SK-N-SH (cell line): ENCODE measurements at regions not wholly inside any gene's neighbourhood (a gene's known extent, or its start where the extent isn't known, plus 50 kb on each side); places are given as distances from the start of the nearest gene placed in this dataset.

ENCODE experiments used
- CTCF ChIA-PET: fragments of 300-600, 350-600 bp; formaldehyde crosslinking; extraction: SDS; loops from one replicate; lab custom pipeline; 2021; lab: Yijun Ruan, JAX
- POLR2A ChIA-PET: fragments of 350-600 bp; sonication (Branson Sonifier 250); formaldehyde crosslinking; extraction: SDS; loops from one replicate; lab custom pipeline; 2020; ENCODE audit warnings: antibody characterized with exemption, inconsistent platforms; lab: Yijun Ruan, JAX
- DNase-seq: peaks from one replicate; pipeline ENCODE4 v3.0.0; 2012
- H2AFZ ChIP-seq: fragments of 200-600 bp; sonication (generic); 2 replicates; pipeline ENCODE4 v1.8.1; 2016; ENCODE audit warnings: antibody characterized with exemption, mild to moderate bottlenecking, low read depth
- H3F3A ChIP-seq: fragments of 200-600 bp; sonication (generic); replicated peaks from 2 replicates; pipeline ENCODE3; 2016; ENCODE audit warnings: antibody characterized with exemption, mild to moderate bottlenecking; ENCODE audit not compliant: insufficient read depth
- H3K27ac ChIP-seq, 2 experiments: fragments of 200-500 bp in 1 of 2; fragments of 200-600 bp in 1 of 2; sonication (Bioruptor generic) in 1 of 2; sonication (generic), shearing (Covaris generic) in 1 of 2; 2 replicates each; pipeline versions ENCODE4 v1.5.1 to v1.6.1; 2014 to 2016; ENCODE audit warnings: low read depth in 2 of 2, inconsistent platforms in 1 of 2, low read length in 1 of 2, mild to moderate bottlenecking in 1 of 2, mixed read lengths in 1 of 2
- H3K27me3 ChIP-seq: fragments of 200-600 bp; sonication (generic), shearing (Covaris generic); 2 replicates; pipeline ENCODE4 v1.6.1; 2016; ENCODE audit warnings: mixed run types; ENCODE audit not compliant: insufficient read depth
- H3K36me3 ChIP-seq, 2 experiments: fragments of 200-500 bp in 1 of 2; fragments of 200-600 bp in 1 of 2; sonication (Bioruptor generic) in 1 of 2; sonication (generic) in 1 of 2; replicated peaks in 1 of 2; 2 replicates each; pipeline versions ENCODE3 to v1.5.1; 2014 to 2016; ENCODE audit warnings: low read length in 1 of 2, mild to moderate bottlenecking in 1 of 2; ENCODE audit not compliant: insufficient read depth in 2 of 2, control insufficient read depth in 1 of 2
- H3K4me1 ChIP-seq, 2 experiments: fragments of 200-500 bp in 1 of 2; fragments of 200-600 bp in 1 of 2; sonication (Bioruptor generic) in 1 of 2; sonication (generic), shearing (Covaris generic) in 1 of 2; 2 replicates each; pipeline versions ENCODE4 v1.5.1 to v1.6.1; 2014 to 2016; ENCODE audit warnings: low read depth in 1 of 2, low read length in 1 of 2, mixed run types in 1 of 2; ENCODE audit not compliant: insufficient read depth in 2 of 2, control insufficient read depth in 1 of 2
- H3K4me2 ChIP-seq: fragments of 200-600 bp; sonication (generic), shearing (Covaris generic); 2 replicates; pipeline ENCODE4 v1.6.1; 2017; ENCODE audit warnings: mixed run types
- H3K4me3 ChIP-seq, 2 experiments: fragments of 200-500 bp in 1 of 2; fragments of 200-600 bp in 1 of 2; sonication (Bioruptor generic) in 1 of 2; sonication (generic), shearing (Covaris generic) in 1 of 2; 2 replicates each; pipeline versions ENCODE4 v1.5.1 to v1.8.1; 2014 to 2016; ENCODE audit warnings: low read depth in 2 of 2, inconsistent platforms in 1 of 2, low read length in 1 of 2, mild to moderate bottlenecking in 1 of 2, mixed read lengths in 1 of 2, moderate library complexity in 1 of 2
- H3K79me2 ChIP-seq: fragments of 200-600 bp; sonication (generic); 2 replicates; pipeline ENCODE4 v1.8.1; 2017; ENCODE audit warnings: mild to moderate bottlenecking; ENCODE audit not compliant: insufficient read depth
- H3K9ac ChIP-seq: fragments of 200-600 bp; sonication (generic); 2 replicates; pipeline ENCODE4 v1.6.1; 2017; ENCODE audit warnings: mixed run types
- H3K9me2 ChIP-seq: fragments of 200-600 bp; sonication (generic); 2 replicates; pipeline ENCODE4 v1.6.1; 2017; ENCODE audit warnings: mixed run types
- H3K9me3 ChIP-seq: fragments of 200-600 bp; sonication (generic); 2 replicates; pipeline ENCODE4 v1.6.1; 2017; ENCODE audit warnings: mixed run types, mild to moderate bottlenecking, moderate library complexity
- H4K20me1 ChIP-seq: fragments of 200-600 bp; sonication (generic); 2 replicates; pipeline ENCODE4 v1.6.1; 2017; ENCODE audit warnings: mild to moderate bottlenecking, mixed run types; ENCODE audit not compliant: insufficient read depth
- CHD2 ChIP-seq: fragments of 150-350 bp; IDR thresholded peaks from 2 replicates; pipeline ENCODE4 v1.6.1; 2018; ENCODE audit warnings: low read length; ENCODE audit not compliant: partially characterized antibody
- CTCF ChIP-seq: fragments of 200-600 bp; sonication (generic); IDR thresholded peaks from 2 replicates; pipeline ENCODE4 v1.6.1; 2017; ENCODE audit warnings: antibody characterized with exemption, mild to moderate bottlenecking, moderate library complexity
- EP300 ChIP-seq, 2 experiments: IDR thresholded peaks; 2 replicates each; pipeline versions ENCODE4 v1.4.0 to v1.6.1; 2012; ENCODE audit warnings: borderline replicate concordance in 1 of 2, low read depth in 1 of 2, low read length in 1 of 2
- FOXM1 ChIP-seq: IDR thresholded peaks from 2 replicates; pipeline ENCODE4 v1.4.0; 2012; ENCODE audit warnings: low read depth, mild to moderate bottlenecking
- NRF1 ChIP-seq: IDR thresholded peaks from 2 replicates; pipeline ENCODE4 v1.6.1; 2012; ENCODE audit warnings: low read depth, mild to moderate bottlenecking, low read length
- RCOR1 ChIP-seq: fragments of 150-350 bp; IDR thresholded peaks from 2 replicates; pipeline ENCODE4 v1.6.1; 2017; ENCODE audit warnings: antibody characterized with exemption, low read length
- RFX5 ChIP-seq: IDR thresholded peaks from 2 replicates; pipeline ENCODE4 v1.6.1; 2012; ENCODE audit warnings: mild to moderate bottlenecking, improper control_type of control experiment, low read length
- SIN3A ChIP-seq: IDR thresholded peaks from 2 replicates; pipeline ENCODE4 v1.6.1; 2012; ENCODE audit warnings: low read depth, mild to moderate bottlenecking, low read length, moderate library complexity, borderline replicate concordance
- TAF1 ChIP-seq: IDR thresholded peaks from 2 replicates; pipeline ENCODE4 v1.6.1; 2012; ENCODE audit warnings: low read depth, mild to moderate bottlenecking, low read length, moderate library complexity, borderline replicate concordance
- TCF12 ChIP-seq: IDR thresholded peaks from 2 replicates; pipeline ENCODE4 v1.4.0; 2012
- TEAD4 ChIP-seq: IDR thresholded peaks from 2 replicates; pipeline ENCODE4 v1.4.0; 2012; ENCODE audit warnings: mild to moderate bottlenecking, borderline replicate concordance; ENCODE audit not compliant: insufficient read depth
- YY1 ChIP-seq: IDR thresholded peaks from 2 replicates; pipeline ENCODE4 v1.4.0; 2012; ENCODE audit warnings: low read depth, mild to moderate bottlenecking
- WGBS: methylation state at CpG from one replicate; pipeline ENCODE4 v1.1.6; 2017; ENCODE audit warnings: low lambda C conversion rate; 5-methylcytosine and 5-hydroxymethylcytosine counted together
- TF ChIP-seq, protein P1 (sequence below): fragments of 150-350 bp; IDR thresholded peaks from 2 replicates; pipeline ENCODE4 v1.6.1; 2017; ENCODE audit warnings: antibody characterized with exemption, low read length, low read depth, borderline replicate concordance

- Histone ChIP-seq H2AFZ (no peak overlapping the region), H4K20me1 (no peaks in the 10 kb centered on the region), H3K27me3 (no peaks in the 10 kb centered on the region), H3K36me3 (no peaks in the 10 kb centered on the region), H3K9me2 (no peaks in the 10 kb centered on the region), H3K4me3 (no peak overlapping the region), H3K4me1 (no peaks in the 10 kb centered on the region), H3K9me3 (no peaks in the 10 kb centered on the region), H3K4me2 (no peak overlapping the region), H3K9ac (no peak overlapping the region), H3K79me2 (no peaks in the 10 kb centered on the region), H3K27ac (no peak overlapping the region), H3F3A (no peaks in the 10 kb centered on the region)
- no peak for DNase-seq
- CTCF ChIA-PET: interaction anchor here (1.2 to 3.3 kb wide), 2 partner anchors 10 to 16 kb away, joined by 3 to 21 read pairs; no protein-coding TSS in a partner anchor
- POLR2A ChIA-PET: no interaction called here
- WGBS: 55% methylated on average over 8 of the region's 11 CpGs
- TF ChIP-seq NRF1: no peak
- no peak for TF ChIP-seq TEAD4
- no peak for TF ChIP-seq FOXM1
- TF ChIP-seq YY1: no peak
- TF ChIP-seq RFX5: no peak
Measured at GRCh38 chr1:10857687-10858086, 61.2 kb upstream of the CASZ1 start.

- Histone ChIP-seq H3K9me3 (no peaks in the 10 kb centered on the region), H3K79me2 (no peaks in the 10 kb centered on the region), H3K9ac (no peak overlapping the region), H3K4me1 (no peaks in the 10 kb centered on the region), H3K27me3 (0 out of 2 replicates have a peak, but pooled peaks cover 7% of the 10 kb centered on the region), H4K20me1 (no peaks in the 10 kb centered on the region), H3F3A (no peaks in the 10 kb centered on the region), H3K36me3 (no peaks in the 10 kb centered on the region), H3K27ac (no peak overlapping the region), H2AFZ (no peak overlapping the region), H3K4me2 (no peak overlapping the region), H3K4me3 (no peak overlapping the region), H3K9me2 (no peaks in the 10 kb centered on the region)
- ChIA-PET CTCF (interaction anchor here (1.1 to 2.6 kb wide), 2 partner anchors 353 to 365 kb away, joined by 5 to 9 read pairs; no protein-coding TSS in a partner anchor), POLR2A (no interaction called here)
- TF ChIP-seq, protein P1, sequence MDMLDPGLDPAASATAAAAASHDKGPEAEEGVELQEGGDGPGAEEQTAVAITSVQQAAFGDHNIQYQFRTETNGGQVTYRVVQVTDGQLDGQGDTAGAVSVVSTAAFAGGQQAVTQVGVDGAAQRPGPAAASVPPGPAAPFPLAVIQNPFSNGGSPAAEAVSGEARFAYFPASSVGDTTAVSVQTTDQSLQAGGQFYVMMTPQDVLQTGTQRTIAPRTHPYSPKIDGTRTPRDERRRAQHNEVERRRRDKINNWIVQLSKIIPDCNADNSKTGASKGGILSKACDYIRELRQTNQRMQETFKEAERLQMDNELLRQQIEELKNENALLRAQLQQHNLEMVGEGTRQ: no peak
- TF ChIP-seq CHD2 (no peak), RCOR1 (no peak), EP300 (IDR thresholded peaks at IDR 0.05; ENCODE audit: borderline replicate concordance in 1 of 2, low read depth in 1 of 2, low read length in 1 of 2) (no peak), TAF1 (no peak), CTCF (no peak), SIN3A (no peak), TCF12 (no peak)
- WGBS: 73% methylated on average over 13 of the region's 13 CpGs
- no peak for DNase-seq
Measured at GRCh38 chr1:10860218-10860617, 63.8 kb upstream of the CASZ1 start.
